GM12878 (cell line): ENCODE measurements at regions not wholly inside any gene's neighbourhood (a gene's known extent, or its start where the extent isn't known, plus 50 kb on each side); places are given as distances from the start of the nearest gene placed in this dataset.

Source experiments
- ATAC-seq: fragments of 200-7000 bp; cut with Tn5 transposase; 3 replicates; pipeline ENCODE4 v1.9.1; 2020; ENCODE audit warnings: mild to moderate bottlenecking, moderate library complexity
- BruUV-seq: library from RNA; stranded (reverse); fragments of 400-500 nt; replicated peaks from 2 replicates; lab custom pipeline; 2021; lab: Mats Ljungman, UMichigan
- CTCF ChIA-PET: fragments of 300-600 bp; sonication (Branson Sonifier 250); formaldehyde crosslinking; extraction: SDS; loops from one replicate; lab custom pipeline; 2021; ENCODE audit warnings: inconsistent platforms; lab: Yijun Ruan, JAX
- POLR2A ChIA-PET: fragments of 350-600 bp; formaldehyde crosslinking; extraction: SDS; loops from one replicate; lab custom pipeline; 2021; ENCODE audit warnings: inconsistent platforms; lab: Charles Lee
- RAD21 ChIA-PET: fragments of 300-600 bp; sonication (Branson Sonifier 250); formaldehyde crosslinking; loops from one replicate; lab custom pipeline; 2023; ENCODE audit warnings: antibody characterized with exemption; ENCODE audit not compliant: unreplicated experiment; lab: Charles Lee
- SMC1A ChIA-PET: fragments of 300-600 bp; sonication (Branson Sonifier 250); formaldehyde crosslinking; loops from one replicate; lab custom pipeline; 2023; ENCODE audit not compliant: unreplicated experiment, uncharacterized antibody; lab: Charles Lee
- DNase-seq: peaks from one replicate; pipeline ENCODE4 v3.0.0-alpha.2; 2011; ENCODE audit warnings: low read depth, low spot score
- FAIRE-seq: peaks from 3 replicates; lab custom pipeline; 2011; peaks lifted over from hg19 to GRCh38; lab: Jason Lieb, UNC
- H2AFZ ChIP-seq: 2 replicates; pipeline ENCODE4 v1.6.0; 2011; ENCODE audit warnings: low read depth, low read length, control low read depth; ENCODE audit not compliant: control insufficient read depth
- H3K27ac ChIP-seq: 2 replicates; pipeline ENCODE4 v1.5.1; 2011; ENCODE audit warnings: control low read depth; ENCODE audit not compliant: control insufficient read depth, insufficient read depth
- H3K27me3 ChIP-seq, 2 experiments: replicated peaks in 1 of 2; 2 replicates each; pipeline versions ENCODE4 v1.6.0 to v1.6.1; 2011; ENCODE audit warnings: low read length in 1 of 2; ENCODE audit not compliant: control insufficient read depth in 2 of 2, insufficient read depth in 2 of 2
- H3K36me3 ChIP-seq, 2 experiments: 2 replicates each; pipeline ENCODE4 v1.5.1; 2011; ENCODE audit warnings: low read length in 1 of 2; ENCODE audit not compliant: control insufficient read depth in 2 of 2, insufficient read depth in 2 of 2
- H3K4me1 ChIP-seq: 2 replicates; pipeline ENCODE4 v1.6.1; 2011; ENCODE audit warnings: mild to moderate bottlenecking, low read length, moderate library complexity, mixed read lengths; ENCODE audit not compliant: control insufficient read depth, insufficient read depth
- H3K4me2 ChIP-seq: 2 replicates; pipeline ENCODE4 v1.6.0; 2011; ENCODE audit warnings: control low read depth; ENCODE audit not compliant: control insufficient read depth, insufficient read depth
- H3K4me3 ChIP-seq: fragments of 200-600 bp; sonication (generic); 2 replicates; pipeline ENCODE4 v1.5.1; 2016
- H3K79me2 ChIP-seq: 2 replicates; pipeline ENCODE4 v1.6.0; 2011; ENCODE audit warnings: low read length; ENCODE audit not compliant: control insufficient read depth, insufficient read depth
- H3K9ac ChIP-seq: 2 replicates; pipeline ENCODE4 v1.8.0; 2011; ENCODE audit warnings: low read length, control low read depth, mixed read lengths; ENCODE audit not compliant: control insufficient read depth, insufficient read depth
- H3K9me3 ChIP-seq: replicated peaks from 3 replicates; pipeline ENCODE4 v1.5.1; 2011; ENCODE audit warnings: mild to moderate bottlenecking, low read length; ENCODE audit not compliant: control insufficient read depth, insufficient read depth
- H4K20me1 ChIP-seq: 2 replicates; pipeline ENCODE4 v1.6.0; 2011; ENCODE audit not compliant: control insufficient read depth, insufficient read depth
- BACH1 ChIP-seq: fragments of 450-650 bp; IDR thresholded peaks from 2 replicates; pipeline ENCODE4 v1.6.1; 2017; ENCODE audit warnings: mild to moderate bottlenecking, borderline replicate concordance
- BCLAF1 ChIP-seq: fragments of 450-650 bp; IDR thresholded peaks from 2 replicates; pipeline ENCODE4 v1.6.1; 2017; ENCODE audit warnings: antibody characterized with exemption, mild to moderate bottlenecking, moderate library complexity
- CBX5 ChIP-seq: sonication (generic); IDR thresholded peaks from 2 replicates; pipeline ENCODE4 v1.6.1; 2016; ENCODE audit warnings: low read depth, moderate library complexity, mild to moderate bottlenecking, inconsistent platforms
- EED ChIP-seq: sonication (generic); IDR thresholded peaks from 2 replicates; pipeline ENCODE4 v1.6.1; 2016; ENCODE audit warnings: antibody characterized with exemption, low read depth
- GABPA ChIP-seq: IDR thresholded peaks from 2 replicates; pipeline ENCODE4 v1.6.1; 2014; ENCODE audit warnings: antibody characterized with exemption, low read depth, mild to moderate bottlenecking, inconsistent platforms
- HDGF ChIP-seq: fragments of 450-650 bp; IDR thresholded peaks from 2 replicates; pipeline ENCODE4 v1.6.1; 2016; ENCODE audit warnings: antibody characterized with exemption
- KAT2A ChIP-seq: conservative IDR thresholded peaks from 2 replicates; pipeline ENCODE4 v1.6.1; 2011; ENCODE audit warnings: low read depth, low read length; ENCODE audit not compliant: control insufficient read depth
- NFYB ChIP-seq: IDR thresholded peaks from 2 replicates; pipeline ENCODE4 v1.6.1; 2011; ENCODE audit warnings: low read depth, mild to moderate bottlenecking, low read length, improper control_type of control experiment, moderate library complexity; ENCODE audit not compliant: insufficient read depth
- SP1 ChIP-seq: IDR thresholded peaks from one replicate; pipeline ENCODE4 v1.6.1; 2011; ENCODE audit warnings: low read depth, low read length
- SUZ12 ChIP-seq: fragments of 200-600 bp; sonication (generic); IDR thresholded peaks from one replicate; pipeline ENCODE4 v1.6.1; 2018; ENCODE audit warnings: antibody characterized with exemption, mild to moderate bottlenecking; ENCODE audit not compliant: unreplicated experiment
- WGBS: methylation state at CpG from one replicate; pipeline ENCODE4 v1.1.6; 2016; ENCODE audit warnings: low lambda C conversion rate; ENCODE audit not compliant: insufficient replicate concordance, insufficient coverage; ENCODE audit errors: missing lambda C conversion rate; 5-methylcytosine and 5-hydroxymethylcytosine counted together
- in situ Hi-C: fragments of 300-500 bp; cut with MboI; formaldehyde crosslinking; loops from 9 replicates; pipeline ENCODE4 v1.14.3; 2018; ENCODE audit warnings: mixed read lengths
- intact Hi-C: fragments of 100-400 bp; cut with micrococcal nuclease; formaldehyde crosslinking; loops from one replicate; pipeline ENCODE4 v1.14.2; 2022; ENCODE audit not compliant: unreplicated experiment

- H3K9ac ChIP-seq = no peak overlapping the region
- H3K4me3 ChIP-seq = no peak overlapping the region
- H3K27me3 ChIP-seq = no peaks in the 10 kb centered on the region
- WGBS = 100% methylated on average over 1 of the region's 1 CpG
- ATAC-seq (no peak), DNase-seq (no peak), FAIRE-seq (no peak)
- intact Hi-C loops = no loop called here
- no peak overlapping the region for H3K27ac ChIP-seq
- H3K9me3 ChIP-seq = no peaks in the 10 kb centered on the region
- ChIA-PET RAD21 (no interaction called here), CTCF (no interaction called here), POLR2A (no interaction called here)
- no peak overlapping the region for H2AFZ ChIP-seq
- H4K20me1 ChIP-seq = no peaks in the 10 kb centered on the region
- H3K79me2 ChIP-seq = no peaks in the 10 kb centered on the region
- H3K36me3 ChIP-seq = no peaks in the 10 kb centered on the region
- H3K4me1 ChIP-seq = no peaks in the 10 kb centered on the region
- TF ChIP-seq CBX5 (no peak), KAT2A (no peak), SP1 (no peak), NFYB (no peak), GABPA (no peak), SUZ12 (no peak), BACH1 (no peak), EED (no peak), HDGF (no peak), BCLAF1 (no peak)
- TF ChIP-seq, all 136 proteins: peak for 0
- in situ Hi-C loops = no loop called here
- no peak overlapping the region for H3K4me2 ChIP-seq
- no TSS peak for BruUV-seq
- SMC1A ChIA-PET = no interaction called here
Observed at GRCh38 chr2:140027966-140028365, 1247.8 kb upstream of the NXPH2 start.
